A549 (cell line): ENCODE measurements at regions not wholly inside any gene's neighbourhood (a gene's known extent, or its start where the extent isn't known, plus 50 kb on each side); places are given as distances from the start of the nearest gene placed in this dataset.

Experiments used
- ATAC-seq, 2 experiments: fragments of 200-7000 bp in 1 of 2; fragments of >200 bp in 1 of 2; cut with Nextera tagmentation in 1 of 2; cut with Tn5 transposase in 1 of 2; 3 replicates each; pipeline versions ENCODE4 v1.8.0 to v1.9.1; 2018 to 2020; ENCODE audit warnings: mild to moderate bottlenecking in 1 of 2, moderate library complexity in 1 of 2
- CTCF ChIA-PET: fragments of 300-600 bp; sonication (Branson Sonifier 250); formaldehyde crosslinking; extraction: SDS; loops from one replicate; lab custom pipeline; 2021; ENCODE audit warnings: antibody characterized with exemption, inconsistent platforms; lab: Yijun Ruan, JAX
- POLR2A ChIA-PET: fragments of 350-600 bp; formaldehyde crosslinking; extraction: SDS; loops from one replicate; lab custom pipeline; 2021; ENCODE audit warnings: antibody characterized with exemption, inconsistent platforms; lab: Yijun Ruan, JAX
- DNase-seq, 2 experiments: peaks; one replicate each; pipeline versions ENCODE4 v3.0.0 to v3.0.0-alpha.2; 2011 to 2016; ENCODE audit warnings: low read depth in 1 of 2, low spot score in 1 of 2
- FAIRE-seq: peaks from 2 replicates; lab custom pipeline; 2011; peaks lifted over from hg19 to GRCh38; lab: Jason Lieb, UNC
- H3K27ac ChIP-seq, 2 experiments: fragments of >200 bp; sonication (Bioruptor Twin); formaldehyde crosslinking; 3 replicates each; pipeline ENCODE4 v1.5.1; 2016 to 2017
- H3K4me1 ChIP-seq: fragments of >200 bp; sonication (Bioruptor Twin); formaldehyde crosslinking; 3 replicates; pipeline ENCODE4 v1.6.1; 2016
- H3K4me2 ChIP-seq: fragments of >200 bp; sonication (Bioruptor Twin); formaldehyde crosslinking; 3 replicates; pipeline ENCODE4 v1.6.1; 2016
- H3K4me3 ChIP-seq: fragments of >200 bp; sonication (Bioruptor Twin); formaldehyde crosslinking; 3 replicates; pipeline ENCODE4 v1.5.1; 2016
- H3K9me3 ChIP-seq: fragments of >200 bp; sonication (Bioruptor Twin); formaldehyde crosslinking; 3 replicates; pipeline ENCODE4 v1.6.1; 2016
- BHLHE40 ChIP-seq: IDR thresholded peaks from 2 replicates; pipeline ENCODE4 v1.6.1; 2012; ENCODE audit warnings: low read depth, low read length, inconsistent platforms
- CBX2 ChIP-seq: fragments of 200-600 bp; sonication (generic); IDR thresholded peaks from 2 replicates; pipeline ENCODE4 v1.6.1; 2016; ENCODE audit warnings: low read depth, mild to moderate bottlenecking, borderline replicate concordance
- CBX8 ChIP-seq: fragments of 200-600 bp; sonication (generic); IDR thresholded peaks from 2 replicates; pipeline ENCODE4 v1.6.1; 2016
- CHD2 ChIP-seq: fragments of 150-350 bp; IDR thresholded peaks from 2 replicates; pipeline ENCODE4 v1.6.1; 2014; ENCODE audit warnings: low read length; ENCODE audit not compliant: partially characterized antibody
- EHF ChIP-seq: fragments of 250-450 bp; sonication (Bioruptor Pico); IDR thresholded peaks from 2 replicates; pipeline ENCODE4 v1.5.0; 2020; ENCODE audit warnings: mild to moderate bottlenecking
- EHMT2 ChIP-seq: fragments of 200-600 bp; sonication (generic); IDR thresholded peaks from 2 replicates; pipeline ENCODE4 v1.6.1; 2016; ENCODE audit warnings: antibody characterized with exemption, low read depth, mild to moderate bottlenecking, moderate library complexity
- ESRRA ChIP-seq: fragments of 150-350 bp; IDR thresholded peaks from 2 replicates; pipeline ENCODE4 v1.6.1; 2014; ENCODE audit warnings: mild to moderate bottlenecking, low read length, borderline replicate concordance
- HDAC2 ChIP-seq: fragments of 200-600 bp; sonication (generic); IDR thresholded peaks from 2 replicates; pipeline ENCODE4 v1.6.1; 2016
- HEYL ChIP-seq: fragments of 250-450 bp; sonication (Bioruptor Pico); IDR thresholded peaks from 2 replicates; pipeline ENCODE4 v1.8.0; 2021; ENCODE audit warnings: mild to moderate bottlenecking, moderate library complexity
- HOXB13 ChIP-seq: fragments of 250-450 bp; sonication (Bioruptor Pico); IDR thresholded peaks from 2 replicates; pipeline ENCODE4 v1.5.0; 2020; ENCODE audit warnings: low read depth, mild to moderate bottlenecking, moderate library complexity
- HOXB5 ChIP-seq: fragments of 250-450 bp; sonication (Bioruptor Pico); IDR thresholded peaks from 2 replicates; pipeline ENCODE4 v1.5.0; 2020; ENCODE audit warnings: mild to moderate bottlenecking, moderate library complexity
- JUNB ChIP-seq: fragments of >200 bp; sonication (Bioruptor Twin); formaldehyde crosslinking; IDR thresholded peaks from 2 replicates; pipeline ENCODE4 v1.6.1; 2016
- MAFK ChIP-seq: fragments of 450-650 bp; IDR thresholded peaks from 2 replicates; pipeline ENCODE4 v1.6.1; 2014; ENCODE audit not compliant: partially characterized antibody
- MAZ ChIP-seq: fragments of 150-350 bp; IDR thresholded peaks from 2 replicates; pipeline ENCODE4 v1.6.1; 2014; ENCODE audit warnings: antibody characterized with exemption, low read depth, low read length, borderline replicate concordance
- MYC ChIP-seq: IDR thresholded peaks from 2 replicates; pipeline ENCODE4 v1.6.1; 2012; ENCODE audit warnings: mild to moderate bottlenecking, inconsistent platforms, low read length, improper control_type of control experiment, borderline replicate concordance
- NPAS2 ChIP-seq: fragments of 250-450 bp; sonication (Bioruptor Pico); IDR thresholded peaks from 2 replicates; pipeline ENCODE4 v1.8.0; 2022; ENCODE audit warnings: mild to moderate bottlenecking, moderate library complexity, borderline replicate concordance
- NR3C1 ChIP-seq: fragments of >200 bp; sonication (Bioruptor Twin); formaldehyde crosslinking; IDR thresholded peaks from 3 replicates; pipeline ENCODE4 v1.6.1; 2017
- PHF8 ChIP-seq: fragments of 200-600 bp; sonication (generic); IDR thresholded peaks from 2 replicates; pipeline ENCODE4 v1.6.1; 2016; ENCODE audit warnings: low read depth, mild to moderate bottlenecking, antibody characterized with exemption, moderate library complexity, borderline replicate concordance
- POLR2A ChIP-seq: IDR thresholded peaks from 2 replicates; pipeline ENCODE4 v1.6.1; 2012; ENCODE audit warnings: mild to moderate bottlenecking, low read length
- POLR2AphosphoS2 ChIP-seq: conservative IDR thresholded peaks from 2 replicates; pipeline ENCODE4 v1.6.1; 2012; ENCODE audit warnings: low read length, improper control_type of control experiment, inconsistent platforms
- RARB ChIP-seq: fragments of 250-450 bp; sonication (Bioruptor Pico); IDR thresholded peaks from 2 replicates; pipeline ENCODE4 v1.8.0; 2021; ENCODE audit warnings: mild to moderate bottlenecking, moderate library complexity
- RCOR1 ChIP-seq: fragments of 150-350 bp; IDR thresholded peaks from 2 replicates; pipeline ENCODE4 v1.6.1; 2014; ENCODE audit warnings: antibody characterized with exemption, low read length, low read depth
- RFX5 ChIP-seq: fragments of 450-650 bp; IDR thresholded peaks from 2 replicates; pipeline ENCODE4 v1.7.1; 2014; ENCODE audit warnings: antibody characterized with exemption, mild to moderate bottlenecking, moderate library complexity
- SMC3 ChIP-seq: fragments of >200 bp; sonication (Bioruptor Twin); formaldehyde crosslinking; IDR thresholded peaks from 3 replicates; pipeline ENCODE4 v1.6.1; 2018; ENCODE audit warnings: inconsistent platforms
- SREBF2 ChIP-seq: fragments of 450-650 bp; IDR thresholded peaks from 2 replicates; pipeline ENCODE4 v1.6.1; 2014; ENCODE audit warnings: mild to moderate bottlenecking, moderate library complexity
- TFCP2L1 ChIP-seq: fragments of 250-450 bp; sonication (Bioruptor Pico); IDR thresholded peaks from 2 replicates; pipeline ENCODE4 v1.5.0; 2021; ENCODE audit warnings: mild to moderate bottlenecking
- ZSCAN20 ChIP-seq: fragments of 250-450 bp; sonication (Bioruptor Pico); IDR thresholded peaks from 2 replicates; pipeline ENCODE4 v1.8.0; 2022; ENCODE audit warnings: mild to moderate bottlenecking, moderate library complexity
- WGBS: methylation state at CpG from one replicate; pipeline ENCODE4 v1.1.6; 2017; ENCODE audit errors: missing lambda C conversion rate; 5-methylcytosine and 5-hydroxymethylcytosine counted together
- TF ChIP-seq, protein P1 (sequence below): fragments of 450-650 bp; IDR thresholded peaks from 2 replicates; pipeline ENCODE4 v1.6.1; 2014; ENCODE audit warnings: antibody characterized with exemption
- TF ChIP-seq, protein P2 (sequence below): IDR thresholded peaks from 2 replicates; pipeline ENCODE4 v1.6.1; 2012
- TF ChIP-seq, protein P3 (sequence below): IDR thresholded peaks from 2 replicates; pipeline ENCODE4 v1.6.1; 2012
- TF ChIP-seq, protein P4 (sequence below): IDR thresholded peaks from 2 replicates; pipeline ENCODE4 v1.6.1; 2012; ENCODE audit warnings: low read depth, borderline replicate concordance

DNA sequence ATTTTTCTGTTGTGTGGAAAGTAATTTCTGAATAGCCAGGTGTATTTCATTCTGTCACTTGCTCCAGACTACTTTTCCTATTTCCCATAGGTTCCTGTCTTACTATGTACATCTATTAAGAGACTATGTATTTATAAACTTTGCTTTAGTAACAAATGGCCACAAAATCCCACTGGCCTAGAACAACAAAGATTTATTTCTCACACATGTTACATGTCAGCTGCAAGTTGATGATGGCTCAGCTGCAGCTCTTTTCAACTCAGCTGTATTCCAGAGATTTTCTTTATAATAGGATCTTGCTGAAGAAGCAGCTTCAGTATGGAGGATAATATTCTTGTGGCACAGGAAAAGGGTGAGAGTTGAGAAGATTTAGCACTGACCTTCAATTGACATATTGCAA, 539.6 kb upstream of the LRRC4C start:
- no peak for TF ChIP-seq EHF
- no peak for TF ChIP-seq JUNB
- no peak for TF ChIP-seq RCOR1
- TF ChIP-seq CHD2: no peak
- TF ChIP-seq MAZ: no peak
- TF ChIP-seq NPAS2 (CRISPR knock-in tag): no peak
- TF ChIP-seq RFX5: no peak
- no peak for TF ChIP-seq TFCP2L1 (CRISPR knock-in tag)
- TF ChIP-seq BHLHE40: no peak
- TF ChIP-seq MYC: no peak
- POLR2A ChIA-PET: no interaction called here
- DNase-seq: no peak

DNA sequence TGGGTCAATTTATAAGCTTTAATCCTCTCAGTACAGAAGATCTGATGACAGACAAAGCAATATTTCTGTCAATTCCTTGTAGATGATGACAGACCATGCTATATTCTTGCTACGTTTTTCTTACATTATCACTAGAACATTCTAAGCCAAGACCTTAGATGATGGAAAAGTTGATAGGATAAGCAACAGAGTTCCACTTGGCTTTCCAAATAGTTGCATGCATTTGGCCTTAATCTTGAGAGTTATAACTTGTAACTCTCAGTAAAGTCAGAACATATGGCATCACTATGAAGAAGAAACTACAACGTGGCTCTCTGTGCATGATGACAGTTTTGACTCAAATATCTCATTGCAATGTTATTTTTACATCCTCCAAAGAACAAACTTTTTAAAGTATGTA, 544.3 kb upstream of the LRRC4C start:
- FAIRE-seq (no peak), DNase-seq (no peak), ATAC-seq (no peak)
- WGBS: 0% methylated on average over 2 of the region's 2 CpGs
- TF ChIP-seq CBX8: no peak
- no peak for TF ChIP-seq HDAC2
- no peak for TF ChIP-seq POLR2A
- TF ChIP-seq NPAS2 (CRISPR knock-in tag): no peak
- no peak for TF ChIP-seq POLR2AphosphoS2
- no peak for TF ChIP-seq HOXB5 (CRISPR knock-in tag)
- no peak for TF ChIP-seq RCOR1
- TF ChIP-seq, protein P1, sequence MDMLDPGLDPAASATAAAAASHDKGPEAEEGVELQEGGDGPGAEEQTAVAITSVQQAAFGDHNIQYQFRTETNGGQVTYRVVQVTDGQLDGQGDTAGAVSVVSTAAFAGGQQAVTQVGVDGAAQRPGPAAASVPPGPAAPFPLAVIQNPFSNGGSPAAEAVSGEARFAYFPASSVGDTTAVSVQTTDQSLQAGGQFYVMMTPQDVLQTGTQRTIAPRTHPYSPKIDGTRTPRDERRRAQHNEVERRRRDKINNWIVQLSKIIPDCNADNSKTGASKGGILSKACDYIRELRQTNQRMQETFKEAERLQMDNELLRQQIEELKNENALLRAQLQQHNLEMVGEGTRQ: no peak
- TF ChIP-seq HOXB13 (CRISPR knock-in tag): no peak
- TF ChIP-seq SMC3: no peak
- TF ChIP-seq EHMT2: no peak
- TF ChIP-seq RFX5: no peak
- no peak for TF ChIP-seq SREBF2
- TF ChIP-seq, protein P2, sequence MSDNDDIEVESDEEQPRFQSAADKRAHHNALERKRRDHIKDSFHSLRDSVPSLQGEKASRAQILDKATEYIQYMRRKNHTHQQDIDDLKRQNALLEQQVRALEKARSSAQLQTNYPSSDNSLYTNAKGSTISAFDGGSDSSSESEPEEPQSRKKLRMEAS: no peak
- no peak for TF ChIP-seq NR3C1
- TF ChIP-seq, protein P3, sequence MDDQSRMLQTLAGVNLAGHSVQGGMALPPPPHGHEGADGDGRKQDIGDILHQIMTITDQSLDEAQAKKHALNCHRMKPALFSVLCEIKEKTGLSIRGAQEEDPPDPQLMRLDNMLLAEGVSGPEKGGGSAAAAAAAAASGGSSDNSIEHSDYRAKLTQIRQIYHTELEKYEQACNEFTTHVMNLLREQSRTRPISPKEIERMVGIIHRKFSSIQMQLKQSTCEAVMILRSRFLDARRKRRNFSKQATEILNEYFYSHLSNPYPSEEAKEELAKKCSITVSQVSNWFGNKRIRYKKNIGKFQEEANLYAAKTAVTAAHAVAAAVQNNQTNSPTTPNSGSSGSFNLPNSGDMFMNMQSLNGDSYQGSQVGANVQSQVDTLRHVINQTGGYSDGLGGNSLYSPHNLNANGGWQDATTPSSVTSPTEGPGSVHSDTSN: no peak
- Histone ChIP-seq H3K4me2 (no peak overlapping the region), H3K4me1 (no peaks in the 10 kb centered on the region), H3K27ac (no peak overlapping the region), H3K4me3 (no peak overlapping the region), H3K9me3 (no peaks in the 10 kb centered on the region)
- CTCF ChIA-PET: no interaction called here
- POLR2A ChIA-PET: no interaction called here

More for the DNA sequence above, 539.6 kb upstream of the LRRC4C start:
- ATAC-seq (no peak), FAIRE-seq (no peak)
- Histone ChIP-seq H3K9me3 (no peaks in the 10 kb centered on the region), H3K4me2 (no peak overlapping the region), H3K27ac (no peak overlapping the region), H3K4me1 (no peaks in the 10 kb centered on the region), H3K4me3 (no peak overlapping the region)
- CTCF ChIA-PET: no interaction called here

DNA sequence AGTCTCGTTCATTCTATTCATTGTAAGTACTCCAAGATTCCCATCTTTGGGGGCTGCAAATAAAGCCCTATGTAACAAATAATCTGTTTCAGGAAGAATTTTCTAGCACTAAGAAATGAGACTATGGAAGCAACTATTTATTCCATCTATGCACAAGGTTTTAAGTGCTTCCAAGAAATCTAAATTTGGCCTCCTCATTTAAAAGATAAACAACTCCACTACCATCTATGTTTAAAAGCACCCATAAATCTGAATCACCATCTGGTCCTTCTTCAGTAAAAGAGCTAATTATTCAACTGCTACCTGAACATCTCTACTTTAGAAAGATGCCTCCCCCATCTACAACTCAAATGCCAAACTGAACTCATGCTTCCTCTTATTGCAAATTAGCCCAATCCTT, 547.3 kb upstream of the LRRC4C start:
- ChIA-PET CTCF (no interaction called here), POLR2A (no interaction called here)
- no peak overlapping the region for H3K4me2 ChIP-seq
- H3K4me1 ChIP-seq: no peaks in the 10 kb centered on the region
- FAIRE-seq: no peak
- 0% methylated on average over 1 of the region's 1 CpG for WGBS
- TF ChIP-seq ZSCAN20 (CRISPR knock-in tag): no peak
- no peaks in the 10 kb centered on the region for H3K9me3 ChIP-seq
- no peak overlapping the region for H3K4me3 ChIP-seq
- no peak overlapping the region for H3K27ac ChIP-seq
- DNase-seq: no peak
- ATAC-seq: no peak

DNA sequence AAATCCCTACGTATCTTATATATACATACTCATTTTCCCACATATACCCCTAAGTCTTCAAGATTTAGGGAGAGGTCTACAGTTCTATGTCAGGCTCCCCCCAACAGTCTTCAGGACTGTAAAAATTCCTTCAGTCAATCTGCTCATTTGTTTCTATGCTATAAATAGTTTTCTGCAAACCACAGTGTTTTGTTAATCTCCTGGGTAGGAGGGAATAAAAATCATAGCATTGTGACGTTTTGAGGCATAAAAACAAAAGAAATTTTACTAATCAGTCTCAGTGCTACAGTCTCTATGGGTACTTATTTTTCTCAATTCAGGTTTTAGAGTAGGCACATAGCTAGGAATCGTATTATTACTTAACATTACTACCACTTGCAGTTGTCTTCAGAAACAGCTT, 552.8 kb upstream of the LRRC4C start:
- H3K27ac ChIP-seq: no peak overlapping the region
- H3K4me1 ChIP-seq: no peaks in the 10 kb centered on the region
- ChIA-PET POLR2A (no interaction called here), CTCF (no interaction called here)
- TF ChIP-seq HOXB13 (CRISPR knock-in tag) (no peak), HOXB5 (CRISPR knock-in tag) (no peak), PHF8 (no peak), RARB (no peak), ESRRA (no peak), POLR2A (no peak), NPAS2 (CRISPR knock-in tag) (no peak), MAFK (no peak), SREBF2 (no peak), CBX2 (no peak), ZSCAN20 (CRISPR knock-in tag) (no peak), HEYL (CRISPR knock-in tag) (no peak), RFX5 (no peak), HDAC2 (no peak), EHF (no peak)
- TF ChIP-seq, protein P4, sequence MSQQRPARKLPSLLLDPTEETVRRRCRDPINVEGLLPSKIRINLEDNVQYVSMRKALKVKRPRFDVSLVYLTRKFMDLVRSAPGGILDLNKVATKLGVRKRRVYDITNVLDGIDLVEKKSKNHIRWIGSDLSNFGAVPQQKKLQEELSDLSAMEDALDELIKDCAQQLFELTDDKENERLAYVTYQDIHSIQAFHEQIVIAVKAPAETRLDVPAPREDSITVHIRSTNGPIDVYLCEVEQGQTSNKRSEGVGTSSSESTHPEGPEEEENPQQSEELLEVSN: no peak
- TF ChIP-seq, protein P1: no peak
- no peak overlapping the region for H3K4me3 ChIP-seq
- DNase-seq (no peak), ATAC-seq (no peak), FAIRE-seq (no peak)
- H3K4me2 ChIP-seq: no peak overlapping the region
- no peaks in the 10 kb centered on the region for H3K9me3 ChIP-seq
- 0% methylated on average over 3 of the region's 3 CpGs for WGBS
